ENCODE measurements at regions not wholly inside any gene's neighbourhood (a gene's known extent, or its start where the extent isn't known, plus 50 kb on each side); places are given as distances from the start of the nearest gene placed in this dataset.

DNA sequence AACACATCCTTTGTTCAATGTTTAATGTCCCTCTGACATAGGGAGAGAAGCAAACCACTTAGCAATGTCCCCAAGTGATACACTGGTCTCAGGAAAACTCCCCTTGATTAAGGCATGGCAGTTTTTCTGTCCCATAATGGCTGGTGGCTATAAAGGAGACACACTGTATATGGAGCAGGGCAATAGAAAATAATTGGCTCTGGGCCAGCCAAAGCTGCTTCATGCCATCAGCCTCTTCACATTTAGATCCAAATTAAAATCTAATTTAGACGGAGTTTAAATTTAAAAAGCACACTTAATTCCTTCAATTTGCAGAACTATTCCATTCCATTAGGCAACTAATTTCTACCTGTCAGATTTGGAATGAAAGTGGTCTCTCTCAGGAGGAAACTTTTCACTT is 638.1 kb downstream of the DSC3 start:
- no peak overlapping the region for H4K5ac ChIP-seq (ENCODE audit: insufficient read length, low read depth, low read length)
- no peak overlapping the region for H3K4ac ChIP-seq (ENCODE audit: low read depth, low read length)
- no peak overlapping the region for H2BK12ac ChIP-seq (ENCODE audit: insufficient read length, low read depth, low read length)
- H3K56ac ChIP-seq (ENCODE audit: insufficient read length, low read depth, low read length) = no peak overlapping the region
- H3K14ac ChIP-seq (ENCODE audit: insufficient read depth, low read length) = no peak overlapping the region
- H3K27me3 ChIP-seq (ENCODE audit: insufficient read depth, low read length) = no peaks in the 10 kb centered on the region
- no CpG with 5 or more reads among the region's 1 CpG for WGBS (ENCODE audit: extremely low coverage, insufficient read length, low lambda C conversion rate)
- no peak overlapping the region for H3K9ac ChIP-seq (ENCODE audit: extremely low read depth, insufficient read length, low read length)
- H3K9me3 Mint-ChIP-seq = peaks cover 5 to 10% of the 10 kb centered on the region in 2 experiments
- no peak overlapping the region for H2BK15ac ChIP-seq (ENCODE audit: low read depth, low read length)
- no peak overlapping the region for H4K91ac ChIP-seq (ENCODE audit: insufficient read length, low read depth, low read length)
- no peaks in the 10 kb centered on the region for H3K23me2 ChIP-seq (ENCODE audit: insufficient read length, low read depth, low read length, poor library complexity, severe bottlenecking)
- H3K4me2 ChIP-seq (ENCODE audit: insufficient read depth, insufficient read length, low read length) = no peak overlapping the region
- no peaks in the 10 kb centered on the region for H3K4me1 ChIP-seq (ENCODE audit: insufficient read depth, low read length)
- no peak overlapping the region for H3K27ac ChIP-seq (ENCODE audit: insufficient read length, low read depth, low read length)
- no peak overlapping the region for H3K4me3 Mint-ChIP-seq
- H2AK5ac ChIP-seq (ENCODE audit: insufficient read length, low read length) = no peak overlapping the region
- no peak overlapping the region for H3K27ac Mint-ChIP-seq
- no peak overlapping the region for H4K8ac ChIP-seq (replicated peaks; ENCODE audit: insufficient read length, low read depth, low read length)
- H3K79me1 ChIP-seq (ENCODE audit: insufficient read depth, low read depth, low read length, poor library complexity, severe bottlenecking) = no peaks in the 10 kb centered on the region
- no peaks in the 10 kb centered on the region for H3K27me3 Mint-ChIP-seq (ENCODE audit: low read depth)
- peaks cover 4 to 5% (median 5%) of the 10 kb centered on the region in 3 experiments; a peak in 6 of 7 replicates for H3K36me3 Mint-ChIP-seq (ENCODE audit: insufficient read depth in 1 of 3, low read depth in 3 of 3)
- H3K79me2 ChIP-seq (ENCODE audit: insufficient read depth, low read length) = no peaks in the 10 kb centered on the region
- no peak overlapping the region for H2BK5ac ChIP-seq (ENCODE audit: insufficient read length, low read length)
- H4K20me1 ChIP-seq (ENCODE audit: control insufficient read depth, insufficient read depth, insufficient read length) = no peaks in the 10 kb centered on the region
- 0 out of 4 replicates have a peak, but pooled peaks cover 0 to 3% of the 10 kb centered on the region in 2 experiments for H3K4me1 Mint-ChIP-seq
- H3T11ph ChIP-seq (ENCODE audit: low read length) = no peak overlapping the region
- H3K9me3 ChIP-seq (ENCODE audit: control insufficient read depth, low read depth, low read length) = no peaks in the 10 kb centered on the region
- no peak overlapping the region for H2AFZ ChIP-seq (ENCODE audit: low read length)
- TF ChIP-seq, protein P1, sequence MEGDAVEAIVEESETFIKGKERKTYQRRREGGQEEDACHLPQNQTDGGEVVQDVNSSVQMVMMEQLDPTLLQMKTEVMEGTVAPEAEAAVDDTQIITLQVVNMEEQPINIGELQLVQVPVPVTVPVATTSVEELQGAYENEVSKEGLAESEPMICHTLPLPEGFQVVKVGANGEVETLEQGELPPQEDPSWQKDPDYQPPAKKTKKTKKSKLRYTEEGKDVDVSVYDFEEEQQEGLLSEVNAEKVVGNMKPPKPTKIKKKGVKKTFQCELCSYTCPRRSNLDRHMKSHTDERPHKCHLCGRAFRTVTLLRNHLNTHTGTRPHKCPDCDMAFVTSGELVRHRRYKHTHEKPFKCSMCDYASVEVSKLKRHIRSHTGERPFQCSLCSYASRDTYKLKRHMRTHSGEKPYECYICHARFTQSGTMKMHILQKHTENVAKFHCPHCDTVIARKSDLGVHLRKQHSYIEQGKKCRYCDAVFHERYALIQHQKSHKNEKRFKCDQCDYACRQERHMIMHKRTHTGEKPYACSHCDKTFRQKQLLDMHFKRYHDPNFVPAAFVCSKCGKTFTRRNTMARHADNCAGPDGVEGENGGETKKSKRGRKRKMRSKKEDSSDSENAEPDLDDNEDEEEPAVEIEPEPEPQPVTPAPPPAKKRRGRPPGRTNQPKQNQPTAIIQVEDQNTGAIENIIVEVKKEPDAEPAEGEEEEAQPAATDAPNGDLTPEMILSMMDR (conservative IDR thresholded peaks at IDR 0.05) = no peak
- no peak overlapping the region for H3K18ac ChIP-seq (ENCODE audit: insufficient read length, low read depth, low read length)
- no peak overlapping the region for H2BK20ac ChIP-seq (ENCODE audit: low read depth, low read length, poor library complexity, severe bottlenecking)
- H2BK120ac ChIP-seq (ENCODE audit: low read depth, low read length, poor library complexity, severe bottlenecking) = no peak overlapping the region
- no peak overlapping the region for H3K23ac ChIP-seq (ENCODE audit: insufficient read length, low read depth, low read length)
- DNase-seq = no peak
